OCI-LY7 (cell line): ENCODE measurements at regions not wholly inside any gene's neighbourhood (a gene's known extent, or its start where the extent isn't known, plus 50 kb on each side); places are given as distances from the start of the nearest gene placed in this dataset.

ENCODE experiments used
- CTCF ChIP-seq: fragments of 200-600 bp; sonication (generic); conservative IDR thresholded peaks from 2 replicates; pipeline ENCODE4 v1.5.1; 2014; ENCODE audit warnings: mild to moderate bottlenecking, antibody characterized with exemption, low read length, moderate library complexity, mixed read lengths
- EZH2phosphoT487 ChIP-seq: fragments of 200-600 bp; sonication (generic); IDR thresholded peaks from 2 replicates; pipeline ENCODE4 v1.6.1; 2018; ENCODE audit warnings: low read depth, borderline replicate concordance, mild to moderate bottlenecking, mixed run types, antibody characterized with exemption, low read length, moderate library complexity, mixed read lengths

DNA sequence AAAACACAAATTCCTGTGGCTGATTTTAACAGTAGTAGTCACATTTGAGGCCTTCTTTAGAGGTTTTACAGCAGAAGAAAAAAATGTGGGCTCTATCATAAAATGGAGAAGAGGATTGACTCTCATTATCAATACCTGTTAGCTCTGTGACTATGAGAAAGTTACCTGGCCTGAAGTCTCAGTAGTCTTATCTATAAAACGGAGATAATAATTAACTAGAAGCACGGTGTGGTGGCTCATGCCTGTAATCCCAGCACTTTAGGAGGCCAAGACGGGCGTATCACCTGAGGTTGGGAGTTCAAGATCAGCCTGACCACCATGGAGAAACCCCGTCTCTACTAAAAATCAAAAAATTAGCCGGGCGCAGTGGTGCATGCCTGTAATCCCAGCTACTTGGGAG lies 90.4 kb upstream of the PLPPR4 start:
- TF ChIP-seq CTCF: no peak
- no peak for TF ChIP-seq EZH2phosphoT487
